B cell (primary cell): ENCODE measurements at regions not wholly inside any gene's neighbourhood (a gene's known extent, or its start where the extent isn't known, plus 50 kb on each side); places are given as distances from the start of the nearest gene placed in this dataset.

Experiments used
- ATAC-seq: fragments of 200-7000 bp; cut with Tn5 transposase; one replicate; pipeline ENCODE4 v1.10.0; 2021; ENCODE audit warnings: low read depth, mild to moderate bottlenecking, moderate number of reproducible peaks, moderate library complexity
- CTCF ChIA-PET: fragments of 350-600 bp; sonication (Branson Sonifier 250); formaldehyde crosslinking; loops from one replicate; lab custom pipeline; 2021; ENCODE audit warnings: antibody characterized with exemption, inconsistent platforms; lab: Charles Lee
- POLR2A ChIA-PET: fragments of 350-600 bp; sonication (Branson Sonifier 250); formaldehyde crosslinking; loops from one replicate; lab custom pipeline; 2021; ENCODE audit warnings: antibody characterized with exemption; lab: Charles Lee
- DNase-seq: peaks from one replicate; pipeline ENCODE4 v3.0.0; 2013
- H2AFZ ChIP-seq: 2 replicates; pipeline ENCODE4 v1.6.1; 2012; ENCODE audit warnings: mild to moderate bottlenecking, low read depth, low read length; ENCODE audit not compliant: insufficient read depth, poor library complexity, severe bottlenecking
- H3K27ac ChIP-seq, 2 donors: 1 replicate in 1 of 2; 2 replicates in 1 of 2; pipeline ENCODE4 v1.5.1; 2012 to 2013; ENCODE audit warnings: low read length in 2 of 2, mild to moderate bottlenecking in 2 of 2, moderate library complexity in 1 of 2
- H3K27me3 ChIP-seq, 4 experiments: fragments of 200-600 bp in 1 of 4; sonication (generic) in 1 of 4; replicated peaks in 1 of 4; 1 replicate in 2 of 4; 2 replicates in 2 of 4; pipeline versions ENCODE4 v1.6.1 to v1.7.0; 2013 to 2016; ENCODE audit warnings: low read length in 3 of 4, mild to moderate bottlenecking in 2 of 4, mixed read lengths in 1 of 4, moderate library complexity in 1 of 4; ENCODE audit not compliant: insufficient read depth in 4 of 4, control insufficient read depth in 3 of 4; ENCODE audit errors: control extremely low read depth in 1 of 4
- H3K36me3 ChIP-seq, 2 experiments: replicated peaks in 1 of 2; 1 replicate in 1 of 2; 2 replicates in 1 of 2; pipeline versions ENCODE4 v1.6.1 to v1.7.1; 2013; ENCODE audit warnings: low read length in 1 of 2; ENCODE audit not compliant: insufficient read depth in 2 of 2, control insufficient read depth in 1 of 2; ENCODE audit errors: control extremely low read depth in 1 of 2, extremely low read depth in 1 of 2
- H3K4me1 ChIP-seq, 2 donors: fragments of 200-600 bp in 1 of 2; sonication (generic) in 1 of 2; 1 replicate in 1 of 2; 2 replicates in 1 of 2; pipeline versions ENCODE4 v1.5.1 to v1.6.1; 2013 to 2017; ENCODE audit warnings: low read length in 2 of 2; ENCODE audit not compliant: control insufficient read depth in 2 of 2, insufficient read depth in 2 of 2
- H3K4me2 ChIP-seq: replicated peaks from 2 replicates; pipeline ENCODE3; 2012; ENCODE audit warnings: mild to moderate bottlenecking, low read depth, low read length; ENCODE audit not compliant: poor library complexity, severe bottlenecking
- H3K4me3 ChIP-seq, 5 experiments: fragments of 200-600 bp in 1 of 5; sonication (generic) in 1 of 5; 1 replicate in 3 of 5; 2 replicates in 2 of 5; pipeline versions ENCODE4 v1.5.1 to v1.7.0; 2011 to 2016; ENCODE audit warnings: low read length in 4 of 5, mild to moderate bottlenecking in 4 of 5, low read depth in 2 of 5, control low read depth in 1 of 5, moderate library complexity in 1 of 5; ENCODE audit not compliant: insufficient read depth in 1 of 5; ENCODE audit errors: control extremely low read depth in 1 of 5, extremely low read depth in 1 of 5
- H3K79me2 ChIP-seq: fragments of 200-600 bp; sonication (generic); one replicate; pipeline ENCODE4 v1.6.0; 2016; ENCODE audit warnings: low read length; ENCODE audit not compliant: control insufficient read depth, insufficient read depth
- H3K9ac ChIP-seq: fragments of 200-600 bp; sonication (generic); 2 replicates; pipeline ENCODE4 v1.6.1; 2017; ENCODE audit warnings: mild to moderate bottlenecking, low read length, moderate library complexity
- H3K9me3 ChIP-seq, 3 donors: one replicate each; pipeline versions ENCODE4 v1.6.1 to v1.7.1; 2013; ENCODE audit warnings: low read length in 2 of 3; ENCODE audit not compliant: control insufficient read depth in 2 of 3, insufficient read depth in 1 of 3; ENCODE audit errors: control extremely low read depth in 1 of 3
- H4K20me1 ChIP-seq: 2 replicates; pipeline ENCODE4 v1.6.0; 2012; ENCODE audit warnings: mild to moderate bottlenecking, low read length; ENCODE audit not compliant: insufficient read depth, control insufficient read depth, poor library complexity, severe bottlenecking
- H3K27ac Mint-ChIP-seq: one replicate; pipeline ENCODE4 v1.8.0; 2021; ENCODE audit warnings: mixed read lengths
- H3K27me3 Mint-ChIP-seq: one replicate; pipeline ENCODE4 v1.8.0; 2021; ENCODE audit warnings: mixed read lengths
- H3K4me1 Mint-ChIP-seq: one replicate; pipeline ENCODE4 v1.8.0; 2021; ENCODE audit warnings: mixed read lengths
- H3K4me3 Mint-ChIP-seq: one replicate; pipeline ENCODE4 v1.8.0; 2021; ENCODE audit warnings: mixed read lengths
- H3K9me3 Mint-ChIP-seq: one replicate; pipeline ENCODE4 v1.8.0; 2022; ENCODE audit warnings: mixed read lengths; ENCODE audit not compliant: insufficient read depth
- CTCF ChIP-seq: fragments of 200-600 bp; IDR thresholded peaks from one replicate; pipeline ENCODE4 v1.8.0; 2022; ENCODE audit warnings: antibody characterized with exemption, mild to moderate bottlenecking
- EZH2 ChIP-seq: IDR thresholded peaks from 2 replicates; pipeline ENCODE4 v1.6.1; 2012; ENCODE audit warnings: borderline replicate concordance, low read depth, mild to moderate bottlenecking, moderate library complexity, low read length; ENCODE audit not compliant: insufficient read depth, poor library complexity, severe bottlenecking
- WGBS: methylation state at CpG from one replicate; pipeline ENCODE4 v1.1.5; 2013; ENCODE audit warnings: missing lambda C conversion rate; ENCODE audit not compliant: insufficient coverage; 5-methylcytosine and 5-hydroxymethylcytosine counted together
- intact Hi-C: fragments of 100-400 bp; cut with micrococcal nuclease; formaldehyde crosslinking; loops from one replicate; pipeline ENCODE4 v1.10.0; 2022

GRCh38 chr6:92534109-92534508 lies 885.2 kb downstream of the EPHA7 start:
- TF ChIP-seq EZH2 (no peak), CTCF (no peak)
- Histone ChIP-seq H4K20me1 (no peaks in the 10 kb centered on the region), H3K36me3 (no peaks in the 10 kb centered on the region), H3K27ac (no peak overlapping the region), H3K4me1 (no peaks in the 10 kb centered on the region), H2AFZ (no peak overlapping the region), H3K4me2 (no peak overlapping the region), H3K9me3 (no peaks in the 10 kb centered on the region), H3K79me2 (no peaks in the 10 kb centered on the region), H3K27me3 (no peaks in the 10 kb centered on the region), H3K9ac (no peak overlapping the region), H3K4me3 (no peak overlapping the region)
- 33% methylated on average over 1 of the region's 3 CpGs for WGBS
- Mint-ChIP-seq H3K4me1 (no peaks in the 10 kb centered on the region), H3K27me3 (no peaks in the 10 kb centered on the region), H3K27ac (no peak overlapping the region), H3K9me3 (no peaks in the 10 kb centered on the region), H3K4me3 (no peak overlapping the region)
- ChIA-PET CTCF (no interaction called here), POLR2A (no interaction called here)
- ATAC-seq = no peak
- no peak for DNase-seq
- intact Hi-C loops = no loop called here

GRCh38 chr6:92522589-92522988 lies 896.8 kb downstream of the EPHA7 start:
- ATAC-seq (no peak), DNase-seq (no peak)
- TF ChIP-seq EZH2 (no peak), CTCF (no peak)
- Mint-ChIP-seq H3K9me3 (peaks cover 2% of the 10 kb centered on the region), H3K27me3 (no peaks in the 10 kb centered on the region), H3K27ac (no peak overlapping the region), H3K4me1 (no peaks in the 10 kb centered on the region), H3K4me3 (no peak overlapping the region)
- Histone ChIP-seq H3K9ac (no peak overlapping the region), H3K79me2 (no peaks in the 10 kb centered on the region), H2AFZ (no peak overlapping the region), H3K27ac (no peak overlapping the region), H3K4me3 (no peak overlapping the region), H3K36me3 (no peaks in the 10 kb centered on the region), H3K27me3 (no peaks in the 10 kb centered on the region), H3K4me2 (no peak overlapping the region), H3K9me3 (no peaks in the 10 kb centered on the region), H4K20me1 (no peaks in the 10 kb centered on the region), H3K4me1 (no peaks in the 10 kb centered on the region)
- intact Hi-C loops = no loop called here
- no CpG with 5 or more reads among the region's 2 CpGs for WGBS
- ChIA-PET POLR2A (no interaction called here), CTCF (no interaction called here)
